AG04450 (cell line): ENCODE measurements at regions not wholly inside any gene's neighbourhood (a gene's known extent, or its start where the extent isn't known, plus 50 kb on each side); places are given as distances from the start of the nearest gene placed in this dataset.

Experiments used
- CTCF ChIA-PET: fragments of 300-600, 350-600 bp; formaldehyde crosslinking; extraction: SDS; loops from one replicate; lab custom pipeline; 2022; ENCODE audit warnings: antibody characterized with exemption, inconsistent platforms; lab: Charles Lee
- POLR2A ChIA-PET: fragments of 350-600 bp; formaldehyde crosslinking; extraction: SDS; loops from one replicate; lab custom pipeline; 2021; ENCODE audit warnings: antibody characterized with exemption, inconsistent platforms; lab: Yijun Ruan, JAX
- DNase-seq: peaks from one replicate; pipeline ENCODE4 v3.0.0-alpha.2; 2011; ENCODE audit warnings: low read depth, low spot score
- H3K27ac ChIP-seq: one replicate; pipeline ENCODE4 v1.5.1; 2012; ENCODE audit warnings: low read depth, low read length, control low read depth
- H3K27me3 ChIP-seq: one replicate; pipeline ENCODE4 v1.6.0; 2012; ENCODE audit warnings: low read length; ENCODE audit not compliant: control insufficient read depth, insufficient read depth
- H3K4me3 ChIP-seq: 2 replicates; pipeline ENCODE4 v1.5.1; 2011; ENCODE audit warnings: mild to moderate bottlenecking, low read depth, low read length, control low read depth
- H3K9me3 ChIP-seq: 2 replicates; pipeline ENCODE4 v1.5.1; 2012; ENCODE audit warnings: low read length; ENCODE audit not compliant: control insufficient read depth, insufficient read depth
- CTCF ChIP-seq: IDR thresholded peaks from 2 replicates; pipeline ENCODE4 v1.5.1; 2011; ENCODE audit warnings: low read depth, low read length, control low read depth, inconsistent platforms

DNA sequence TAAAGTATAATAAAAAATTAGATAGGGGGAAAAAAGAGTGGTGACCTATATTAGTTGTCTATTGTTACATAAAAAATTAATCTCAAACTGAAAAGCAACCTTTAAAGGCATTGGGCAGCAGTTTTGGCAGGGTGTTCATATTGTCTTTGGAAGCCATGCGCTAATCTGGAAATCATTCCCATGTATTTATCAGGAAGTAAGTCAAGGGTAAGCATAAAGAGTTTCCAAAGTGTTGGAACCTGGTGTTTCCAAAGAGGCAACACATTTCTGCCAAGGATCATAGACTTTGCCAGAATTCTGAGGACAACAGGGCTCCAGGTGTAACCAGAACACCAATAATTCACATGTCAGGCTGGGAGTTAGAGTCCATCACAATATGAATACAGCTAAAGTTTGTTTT, 55.7 kb upstream of the EGFR start:
- Histone ChIP-seq H3K27ac (no peak overlapping the region), H3K4me3 (no peak overlapping the region), H3K27me3 (no peaks in the 10 kb centered on the region), H3K9me3 (no peaks in the 10 kb centered on the region)
- ChIA-PET POLR2A (no interaction called here), CTCF (no interaction called here)
- TF ChIP-seq CTCF: no peak
- no peak for DNase-seq

DNA sequence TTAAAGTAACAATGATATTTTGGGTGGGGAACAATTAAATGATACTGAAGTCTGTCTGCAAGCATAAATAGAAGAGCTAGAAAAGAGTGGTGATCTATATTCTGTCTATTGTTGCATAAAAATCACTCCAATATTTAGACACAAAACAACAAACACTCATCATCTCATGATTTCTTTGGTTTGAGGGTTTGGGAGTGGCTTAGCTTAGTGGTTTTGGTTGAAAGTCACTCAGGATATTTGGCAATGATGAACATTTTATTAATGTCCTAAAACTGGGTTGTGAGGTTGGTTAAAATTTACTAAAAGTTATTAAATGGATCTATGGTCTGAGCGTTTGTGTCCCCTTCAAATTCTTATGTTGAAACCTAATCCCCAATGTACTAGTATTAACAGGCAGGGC, 54.7 kb upstream of the EGFR start:
- ChIA-PET CTCF (no interaction called here), POLR2A (no interaction called here)
- Histone ChIP-seq H3K27me3 (no peaks in the 10 kb centered on the region), H3K27ac (no peak overlapping the region), H3K9me3 (no peaks in the 10 kb centered on the region), H3K4me3 (no peak overlapping the region)
- DNase-seq: no peak
- TF ChIP-seq CTCF: no peak

GRCh38 chr7:54967377-54967776, 51.4 kb upstream of the EGFR start:
- H3K9me3 ChIP-seq: 0 out of 2 replicates have a peak, but pooled peaks cover 2% of the 10 kb centered on the region
- CTCF ChIA-PET: no interaction called here
- H3K27ac ChIP-seq: no peak overlapping the region
- H3K27me3 ChIP-seq: no peaks in the 10 kb centered on the region
- H3K4me3 ChIP-seq: no peak overlapping the region
- POLR2A ChIA-PET: no interaction called here
- DNase-seq: peak; percentile 10
- no peak for TF ChIP-seq CTCF

DNA sequence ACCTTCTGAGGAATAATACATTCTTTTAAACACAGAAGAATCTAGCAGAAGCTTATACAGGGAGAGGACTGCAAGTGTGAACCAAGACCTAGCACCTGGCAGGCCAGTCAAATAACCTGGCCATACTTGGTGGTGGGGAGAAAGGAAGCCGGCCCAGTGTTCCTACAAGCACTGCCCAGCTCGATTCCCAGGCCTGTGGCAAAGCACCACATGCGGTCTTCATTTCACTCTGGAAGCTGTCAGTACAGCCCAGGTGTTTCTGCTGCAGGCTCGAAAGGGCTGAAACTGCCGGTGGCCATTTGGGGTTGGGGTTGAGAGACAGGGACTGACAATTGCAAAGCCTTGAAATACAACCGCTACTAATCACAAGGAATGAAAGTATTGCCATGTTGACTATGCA, 50.8 kb upstream of the EGFR start:
- POLR2A ChIA-PET: no interaction called here
- Histone ChIP-seq H3K4me3 (no peak overlapping the region), H3K9me3 (0 out of 2 replicates have a peak, but pooled peaks cover 2% of the 10 kb centered on the region), H3K27ac (no peak overlapping the region), H3K27me3 (no peaks in the 10 kb centered on the region)
- CTCF ChIA-PET: no interaction called here
- TF ChIP-seq CTCF: no peak
- no peak for DNase-seq
